Prostate gland (tissue), 2 donors: ENCODE measurements at regions not wholly inside any gene's neighbourhood (a gene's known extent, or its start where the extent isn't known, plus 50 kb on each side); places are given as distances from the start of the nearest gene placed in this dataset.

ENCODE experiments used
- POLR2AphosphoS5 ChIP-seq: sonication (generic); formaldehyde crosslinking; IDR thresholded peaks from one replicate; pipeline ENCODE4 v1.6.1; 2017; ENCODE audit warnings: antibody characterized with exemption
- TF ChIP-seq, protein P1 (sequence below), 4 experiments: fragments of 200-600 bp in 2 of 4; fragments of 450-650 bp in 2 of 4; sonication (generic) in 2 of 4; IDR thresholded peaks; 1 replicate in 3 of 4; 2 replicates in 1 of 4; pipeline ENCODE4 v1.5.1; 2016 to 2019; ENCODE audit warnings: antibody characterized with exemption in 4 of 4, mild to moderate bottlenecking in 2 of 4, moderate library complexity in 2 of 4

DNA sequence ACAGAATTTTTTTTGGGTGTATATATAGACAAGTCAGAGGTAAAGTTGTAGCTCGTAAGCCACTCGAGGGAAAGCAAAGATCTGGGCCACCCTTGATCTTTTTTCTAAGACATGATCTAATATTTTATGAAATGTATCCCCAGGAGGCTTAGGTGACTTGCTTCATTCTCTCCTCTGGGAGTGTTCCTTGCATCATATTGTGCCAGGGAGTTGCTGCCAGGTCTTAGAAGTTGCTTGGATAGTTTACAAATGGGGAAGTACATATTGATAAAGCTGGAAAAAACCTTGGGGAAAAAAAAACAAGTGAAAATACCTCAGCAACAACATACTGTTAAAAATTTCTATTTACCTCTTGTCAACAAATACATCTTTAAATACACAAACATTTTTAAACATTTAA is 110.9 kb upstream of the CYYR1 start:
- TF ChIP-seq, protein P1, sequence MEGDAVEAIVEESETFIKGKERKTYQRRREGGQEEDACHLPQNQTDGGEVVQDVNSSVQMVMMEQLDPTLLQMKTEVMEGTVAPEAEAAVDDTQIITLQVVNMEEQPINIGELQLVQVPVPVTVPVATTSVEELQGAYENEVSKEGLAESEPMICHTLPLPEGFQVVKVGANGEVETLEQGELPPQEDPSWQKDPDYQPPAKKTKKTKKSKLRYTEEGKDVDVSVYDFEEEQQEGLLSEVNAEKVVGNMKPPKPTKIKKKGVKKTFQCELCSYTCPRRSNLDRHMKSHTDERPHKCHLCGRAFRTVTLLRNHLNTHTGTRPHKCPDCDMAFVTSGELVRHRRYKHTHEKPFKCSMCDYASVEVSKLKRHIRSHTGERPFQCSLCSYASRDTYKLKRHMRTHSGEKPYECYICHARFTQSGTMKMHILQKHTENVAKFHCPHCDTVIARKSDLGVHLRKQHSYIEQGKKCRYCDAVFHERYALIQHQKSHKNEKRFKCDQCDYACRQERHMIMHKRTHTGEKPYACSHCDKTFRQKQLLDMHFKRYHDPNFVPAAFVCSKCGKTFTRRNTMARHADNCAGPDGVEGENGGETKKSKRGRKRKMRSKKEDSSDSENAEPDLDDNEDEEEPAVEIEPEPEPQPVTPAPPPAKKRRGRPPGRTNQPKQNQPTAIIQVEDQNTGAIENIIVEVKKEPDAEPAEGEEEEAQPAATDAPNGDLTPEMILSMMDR (IDR thresholded peaks at IDR 0.05) = no peak
- no peak for TF ChIP-seq POLR2AphosphoS5
